ENCODE measurements at regions not wholly inside any gene's neighbourhood (a gene's known extent, or its start where the extent isn't known, plus 50 kb on each side); places are given as distances from the start of the nearest gene placed in this dataset.

DNA sequence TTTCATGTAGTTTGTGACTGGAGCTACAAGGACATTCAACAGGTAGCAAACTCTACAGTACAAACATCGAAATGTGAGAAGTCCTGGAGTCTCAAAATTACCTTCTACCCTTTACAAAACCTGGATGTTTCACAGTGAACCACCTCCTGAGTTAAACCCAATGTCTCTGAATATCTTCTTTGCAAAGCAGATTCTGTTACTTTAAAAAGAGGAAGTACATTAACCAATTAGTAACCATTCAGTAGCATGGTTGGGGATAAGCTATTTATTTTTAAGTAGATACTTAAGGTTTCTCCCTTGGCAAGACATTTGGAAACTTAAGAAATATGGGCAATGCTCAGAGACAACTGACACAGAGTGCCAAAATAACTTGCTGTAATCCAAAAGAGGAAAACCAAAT is 371.9 kb upstream of the NWD2 start:
- H3K4me2 ChIP-seq (ENCODE audit: insufficient read depth, low read length): no peak overlapping the region
- DNase-seq (ENCODE audit: low read depth, low spot score) (no peak), FAIRE-seq (no peak)
- CTCF ChIA-PET: no interaction called here
- no peaks in the 10 kb centered on the region for H3K4me1 ChIP-seq (ENCODE audit: control insufficient read depth, extremely low read depth, insufficient read depth, low read length)
- TF ChIP-seq, protein P1, sequence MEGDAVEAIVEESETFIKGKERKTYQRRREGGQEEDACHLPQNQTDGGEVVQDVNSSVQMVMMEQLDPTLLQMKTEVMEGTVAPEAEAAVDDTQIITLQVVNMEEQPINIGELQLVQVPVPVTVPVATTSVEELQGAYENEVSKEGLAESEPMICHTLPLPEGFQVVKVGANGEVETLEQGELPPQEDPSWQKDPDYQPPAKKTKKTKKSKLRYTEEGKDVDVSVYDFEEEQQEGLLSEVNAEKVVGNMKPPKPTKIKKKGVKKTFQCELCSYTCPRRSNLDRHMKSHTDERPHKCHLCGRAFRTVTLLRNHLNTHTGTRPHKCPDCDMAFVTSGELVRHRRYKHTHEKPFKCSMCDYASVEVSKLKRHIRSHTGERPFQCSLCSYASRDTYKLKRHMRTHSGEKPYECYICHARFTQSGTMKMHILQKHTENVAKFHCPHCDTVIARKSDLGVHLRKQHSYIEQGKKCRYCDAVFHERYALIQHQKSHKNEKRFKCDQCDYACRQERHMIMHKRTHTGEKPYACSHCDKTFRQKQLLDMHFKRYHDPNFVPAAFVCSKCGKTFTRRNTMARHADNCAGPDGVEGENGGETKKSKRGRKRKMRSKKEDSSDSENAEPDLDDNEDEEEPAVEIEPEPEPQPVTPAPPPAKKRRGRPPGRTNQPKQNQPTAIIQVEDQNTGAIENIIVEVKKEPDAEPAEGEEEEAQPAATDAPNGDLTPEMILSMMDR (IDR thresholded peaks at IDR 0.05; ENCODE audit: extremely low read depth in 1 of 2, insufficient read depth in 1 of 2, low read depth in 1 of 2, low read length in 2 of 2): no peak
- no peak for TF ChIP-seq GATA2 (IDR thresholded peaks at IDR 0.05; ENCODE audit: insufficient read depth, insufficient read length, low read depth, low read length)
- no peak for TF ChIP-seq MYC (IDR thresholded peaks at IDR 0.05; ENCODE audit: low read depth, low read length)
- TF ChIP-seq MAX (IDR thresholded peaks at IDR 0.05; ENCODE audit: insufficient read depth, insufficient read length): no peak
- H4K20me1 ChIP-seq (replicated peaks; ENCODE audit: control insufficient read depth, extremely low read depth, insufficient read depth, low read length): no peaks in the 10 kb centered on the region
- H3K27ac ChIP-seq (ENCODE audit: insufficient read depth, low read depth, low read length): no peak overlapping the region
- H3K27me3 ChIP-seq (ENCODE audit: control insufficient read depth in 2 of 2, insufficient read depth in 2 of 2, low read length in 2 of 2): no peaks in the 10 kb centered on the region
- H3K9me1 ChIP-seq (replicated peaks; ENCODE audit: control insufficient read depth, extremely low read depth, insufficient read depth, low read length): no peaks in the 10 kb centered on the region
- intact Hi-C loops (cut with micrococcal nuclease) (no loop called here), dilution Hi-C loops (cut with MboI; ENCODE audit: extremely low pct_ligation_motif_present, low sequenced_read_pairs) (no loop called here)
- no peaks in the 10 kb centered on the region for H3K36me3 ChIP-seq (ENCODE audit: control insufficient read depth in 2 of 2, extremely low read depth in 1 of 2, insufficient read depth in 2 of 2, low read length in 2 of 2)
- no peak overlapping the region for H3K4me3 ChIP-seq (replicated peaks in 1 of 3; ENCODE audit: insufficient read depth in 1 of 3, low read depth in 1 of 3, low read length in 3 of 3)
- no TSS peak for BruUV-seq (replicated peaks)
- no peak overlapping the region for H3K9ac ChIP-seq (replicated peaks; ENCODE audit: extremely low read depth, insufficient read depth, low read length)
- POLR2A ChIA-PET: no interaction called here
- no peaks in the 10 kb centered on the region for H3K79me2 ChIP-seq (ENCODE audit: control insufficient read depth, insufficient read depth, low read length)
- no peaks in the 10 kb centered on the region for H3K9me3 ChIP-seq (replicated peaks; ENCODE audit: control insufficient read depth, insufficient read depth, low read length)
- no peak overlapping the region for H2AFZ ChIP-seq (ENCODE audit: low read depth, low read length)

DNA sequence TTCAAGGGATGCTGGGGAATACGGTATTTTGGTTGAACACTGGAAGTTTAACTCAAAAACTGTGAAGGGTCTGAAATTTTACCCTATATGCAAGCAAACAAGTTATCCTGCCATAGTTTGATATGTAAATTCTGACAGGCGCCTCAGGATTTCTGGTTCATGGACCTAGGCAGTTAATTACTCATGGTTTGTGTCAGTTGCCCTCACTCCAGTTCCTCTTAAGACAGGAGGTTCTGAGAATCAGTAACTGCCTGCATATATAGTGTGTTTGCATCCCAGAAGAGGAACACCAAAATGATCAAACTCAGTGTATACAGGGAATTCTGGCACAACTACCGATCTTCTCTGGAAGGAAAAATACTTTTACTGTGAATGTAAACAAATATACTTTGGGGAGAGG is 360.4 kb upstream of the NWD2 start:
- DNase-seq (ENCODE audit: low read depth, low spot score): no peak
- no peaks in the 10 kb centered on the region for H3K4me1 ChIP-seq (ENCODE audit: control insufficient read depth, extremely low read depth, insufficient read depth, low read length)
- no peak overlapping the region for H3K27ac ChIP-seq (ENCODE audit: insufficient read depth, low read depth, low read length)
- H3K9me3 ChIP-seq (replicated peaks; ENCODE audit: control insufficient read depth, insufficient read depth, low read length): no peaks in the 10 kb centered on the region
- BruUV-seq (replicated peaks): no TSS peak
- ChIA-PET POLR2A (no interaction called here), CTCF (no interaction called here)
- no peak overlapping the region for H3K4me2 ChIP-seq (ENCODE audit: insufficient read depth, low read length)
- H2AFZ ChIP-seq (ENCODE audit: low read depth, low read length): no peak overlapping the region
- no peak overlapping the region for H3K9ac ChIP-seq (replicated peaks; ENCODE audit: extremely low read depth, insufficient read depth, low read length)
- dilution Hi-C loops (cut with MboI; ENCODE audit: extremely low pct_ligation_motif_present, low sequenced_read_pairs): no loop called here
- H3K79me2 ChIP-seq (ENCODE audit: control insufficient read depth, insufficient read depth, low read length): no peaks in the 10 kb centered on the region
- no peaks in the 10 kb centered on the region for H4K20me1 ChIP-seq (replicated peaks; ENCODE audit: control insufficient read depth, extremely low read depth, insufficient read depth, low read length)
- TF ChIP-seq EZH2 (IDR thresholded peaks at IDR 0.05; ENCODE audit: borderline replicate concordance, low read depth, low read length, severe bottlenecking) (no peak), JUN (IDR thresholded peaks at IDR 0.05; ENCODE audit: borderline replicate concordance, insufficient read depth, insufficient read length, low read depth) (no peak), FOS (IDR thresholded peaks at IDR 0.05; ENCODE audit: borderline replicate concordance, insufficient read depth, low read length) (no peak), MYC (IDR thresholded peaks at IDR 0.05; ENCODE audit: low read depth, low read length) (no peak), POLR2A (IDR thresholded peaks at IDR 0.05; ENCODE audit: low read depth, low read length) (no peak), GATA2 (IDR thresholded peaks at IDR 0.05; ENCODE audit: insufficient read depth, insufficient read length, low read depth, low read length) (no peak), POLR2AphosphoS5 (IDR thresholded peaks at IDR 0.05; ENCODE audit: insufficient read depth, low read depth, low read length) (no peak), MAX (IDR thresholded peaks at IDR 0.05; ENCODE audit: insufficient read depth, insufficient read length) (no peak)
- TF ChIP-seq, protein P1 (IDR thresholded peaks at IDR 0.05; ENCODE audit: extremely low read depth in 1 of 2, insufficient read depth in 1 of 2, low read depth in 1 of 2, low read length in 2 of 2): no peak
- H3K27me3 ChIP-seq (ENCODE audit: control insufficient read depth in 2 of 2, insufficient read depth in 2 of 2, low read length in 2 of 2): no peaks in the 10 kb centered on the region
- intact Hi-C loops (cut with micrococcal nuclease): no loop called here
- no peak for FAIRE-seq
- no peak overlapping the region for H3K4me3 ChIP-seq (replicated peaks in 1 of 3; ENCODE audit: insufficient read depth in 1 of 3, low read depth in 1 of 3, low read length in 3 of 3)
- no peaks in the 10 kb centered on the region for H3K36me3 ChIP-seq (ENCODE audit: control insufficient read depth in 2 of 2, extremely low read depth in 1 of 2, insufficient read depth in 2 of 2, low read length in 2 of 2)
- no peaks in the 10 kb centered on the region for H3K9me1 ChIP-seq (replicated peaks; ENCODE audit: control insufficient read depth, extremely low read depth, insufficient read depth, low read length)
